GM18499 (cell line): ENCODE measurements at regions not wholly inside any gene's neighbourhood (a gene's known extent, or its start where the extent isn't known, plus 50 kb on each side); places are given as distances from the start of the nearest gene placed in this dataset.
"Not testable (repeated sequence)": the region's sequence is repeated elsewhere in the genome, so short reads cannot be mapped to it uniquely, and the experiment has no call there.

Source experiments
- ATAC-seq: cut with Tn5 transposase; IDR thresholded peaks from one replicate; pipeline ENCODE4 v1.9.1; 2021; ENCODE audit warnings: moderate number of reproducible peaks; ENCODE audit not compliant: insufficient read depth, unreplicated experiment

- ATAC-seq: no peak
Measured at GRCh38 chr2:192634557-192634956, 439.8 kb upstream of the TMEFF2 start.

- no peak for ATAC-seq
Measured at GRCh38 chr2:192628017-192628416, 433.3 kb upstream of the TMEFF2 start.

DNA sequence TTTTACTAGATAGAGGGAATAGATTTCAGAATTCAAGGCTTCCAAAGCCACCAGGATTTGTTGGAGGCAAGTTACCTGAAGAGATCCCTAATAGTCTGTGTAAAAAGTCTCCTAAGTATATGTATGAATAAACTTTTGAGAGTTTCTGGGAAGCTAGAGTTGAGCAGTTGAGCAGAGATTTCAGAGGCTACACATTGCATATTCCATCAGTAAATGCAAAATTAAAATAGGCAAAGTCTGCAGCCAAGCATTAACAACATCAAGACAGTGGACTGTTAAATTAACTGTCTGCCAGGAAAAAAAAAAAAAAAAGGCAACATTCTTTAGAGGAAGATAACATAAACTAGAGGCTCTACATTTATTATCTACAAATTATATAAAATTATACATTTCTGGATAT, 420.4 kb upstream of the TMEFF2 start:
- no peak for ATAC-seq

GRCh38 chr2:192604295-192604694, 409.6 kb upstream of the TMEFF2 start:
- ATAC-seq: no peak

GRCh38 chr2:192598649-192599048, 403.9 kb upstream of the TMEFF2 start:
- not testable (repeated sequence) for ATAC-seq

DNA sequence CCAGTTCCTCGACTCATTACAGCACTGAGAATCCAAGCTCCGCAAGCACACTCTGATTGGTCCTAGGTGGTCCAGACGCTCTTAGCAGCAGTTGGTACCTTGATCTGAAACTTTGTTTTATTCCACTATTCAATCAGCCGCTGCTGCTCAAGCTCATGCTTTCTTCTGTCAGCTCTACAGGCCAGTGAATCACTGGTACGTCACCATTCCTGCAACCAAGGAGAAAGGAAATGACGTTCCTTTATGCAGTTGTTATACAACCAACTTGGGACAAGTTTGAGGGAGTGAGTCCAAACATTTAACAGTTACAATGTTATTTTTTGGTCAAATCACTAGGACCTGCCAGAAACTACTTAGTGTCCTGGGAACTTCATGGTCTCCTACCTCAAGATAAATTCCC, 398.8 kb upstream of the TMEFF2 start:
- no peak for ATAC-seq

GRCh38 chr2:192591617-192592016, 396.9 kb upstream of the TMEFF2 start:
- ATAC-seq: no peak

DNA sequence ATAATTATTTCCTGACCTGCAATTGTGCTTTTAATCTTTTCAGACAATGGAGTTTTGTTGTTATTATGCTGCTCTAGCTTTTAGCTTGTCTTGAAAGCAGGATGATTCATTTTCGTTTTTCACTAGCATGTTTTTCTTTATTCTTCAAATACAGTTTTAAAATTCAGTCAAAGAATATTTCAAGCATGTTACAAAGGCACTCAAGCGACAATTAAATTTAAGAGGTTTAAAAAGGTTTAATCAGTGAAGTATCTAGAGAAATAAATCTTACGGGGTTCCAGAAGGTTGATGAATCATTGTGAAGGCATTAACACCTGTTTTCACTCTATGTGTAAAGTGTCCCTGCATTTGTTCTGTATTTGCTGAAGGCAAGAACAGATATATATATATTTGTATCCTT, 390.7 kb upstream of the TMEFF2 start:
- no peak for ATAC-seq

DNA sequence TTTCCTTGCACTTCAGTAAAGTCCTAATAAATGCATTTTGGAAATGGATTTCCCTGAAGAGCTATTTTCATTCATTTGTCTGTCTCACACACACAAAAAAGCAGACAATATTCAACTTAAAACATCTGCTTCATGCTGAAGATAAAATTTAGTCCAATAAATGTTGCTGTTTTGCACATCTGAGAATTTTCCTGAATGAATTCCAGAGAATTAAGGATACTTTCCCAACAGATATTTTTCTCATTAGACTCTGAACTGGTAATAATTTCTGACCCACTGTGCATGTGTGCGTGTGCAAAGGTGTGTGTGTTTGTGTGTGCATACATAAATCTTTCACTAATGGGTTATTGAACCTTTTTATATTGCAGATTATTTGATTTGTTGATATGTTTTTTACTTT, 390.2 kb upstream of the TMEFF2 start:
- ATAC-seq: no peak

DNA sequence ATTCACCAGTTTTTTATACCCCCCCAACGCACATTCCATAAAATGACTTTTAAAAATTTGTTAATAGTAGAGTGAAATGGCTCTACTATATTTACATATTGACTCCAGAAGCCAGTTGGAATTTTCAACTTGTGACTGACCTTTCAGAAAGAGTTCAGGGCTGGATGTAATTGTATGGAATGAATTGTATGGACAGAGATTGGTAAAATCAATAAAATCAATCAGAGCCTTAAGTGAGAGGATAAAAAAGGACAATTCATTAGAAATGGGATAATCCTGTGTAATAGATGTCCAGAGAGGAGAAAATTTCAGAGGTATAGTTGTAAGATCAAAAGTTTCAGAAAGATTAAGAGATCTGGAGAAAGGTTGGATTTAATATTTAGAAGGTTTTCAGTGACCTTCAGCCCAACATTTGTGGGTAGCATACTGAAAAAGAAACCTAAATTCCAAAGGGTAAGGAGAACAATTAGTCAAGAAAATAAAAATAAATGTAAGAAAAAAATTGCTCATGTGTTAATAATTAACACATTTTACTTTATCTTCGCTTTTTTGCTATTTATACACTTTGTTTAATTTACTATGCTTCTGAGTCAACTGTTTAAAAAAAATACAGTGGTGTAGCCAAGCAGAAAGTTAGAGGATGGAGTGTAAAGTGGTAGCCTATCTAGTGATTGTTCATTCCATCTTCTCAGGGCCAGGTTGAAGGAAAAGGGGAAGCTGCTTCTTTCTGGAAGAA, 385.4 kb upstream of the TMEFF2 start:
- ATAC-seq: no peak

DNA sequence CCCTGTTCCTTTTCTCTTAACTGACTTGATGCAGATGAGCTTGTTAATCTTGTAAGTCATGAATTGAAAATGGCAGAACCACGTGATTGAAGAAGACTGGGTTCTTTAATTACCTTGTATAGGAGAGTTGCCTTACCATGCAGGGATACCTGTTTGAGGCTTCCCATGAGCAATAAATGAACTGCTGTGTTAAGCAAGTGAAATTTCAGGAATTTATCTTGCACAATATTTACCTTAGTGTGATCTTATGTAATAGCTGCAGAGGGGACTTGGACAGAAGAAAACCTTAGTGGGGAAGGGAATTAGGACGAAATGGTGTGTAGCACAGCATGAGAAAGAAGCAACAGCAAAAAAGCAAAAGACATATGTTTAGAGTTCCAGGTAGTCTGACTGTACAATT, 384.0 kb upstream of the TMEFF2 start:
- ATAC-seq: no peak

DNA sequence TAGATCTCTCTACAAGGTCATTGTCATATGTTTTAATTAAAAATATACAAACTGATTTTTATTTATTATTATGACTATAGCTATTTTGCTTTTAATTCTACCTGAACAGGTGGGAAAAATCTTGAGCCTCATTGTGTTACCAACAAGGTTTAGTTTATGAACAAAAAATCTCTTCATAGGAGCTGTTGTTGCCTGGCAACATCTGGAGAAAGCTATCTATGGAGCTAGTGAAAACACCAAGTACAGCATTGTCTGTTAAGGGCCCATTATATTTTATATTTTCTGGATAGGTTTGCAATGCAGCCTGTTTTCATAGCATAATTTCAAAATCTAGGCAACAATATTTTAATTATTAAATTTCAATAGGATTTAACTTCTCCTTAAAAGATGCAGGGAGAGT, 383.0 kb upstream of the TMEFF2 start:
- no peak for ATAC-seq

DNA sequence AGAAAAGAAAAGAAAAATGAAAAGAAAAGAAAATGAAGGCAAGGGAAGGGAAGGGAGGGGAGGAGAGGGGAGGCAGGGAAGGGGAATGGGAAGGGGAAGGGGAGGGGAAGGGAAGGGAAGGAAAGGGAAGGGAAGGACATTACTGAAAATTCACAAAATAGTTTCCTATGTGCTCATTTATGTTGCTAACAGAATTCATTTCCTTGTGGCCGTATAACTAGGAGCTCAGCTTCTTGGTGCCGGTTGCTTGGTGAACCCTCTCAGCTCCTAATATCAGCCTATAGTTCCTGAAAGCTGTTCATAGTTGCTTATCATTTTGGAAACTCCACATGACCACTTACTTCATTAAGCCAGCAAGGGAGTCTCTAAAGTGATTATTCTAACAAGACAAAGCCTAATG, 379.8 kb upstream of the TMEFF2 start:
- no peak for ATAC-seq

GRCh38 chr2:192571636-192572035, 376.9 kb upstream of the TMEFF2 start:
- no peak for ATAC-seq

GRCh38 chr2:192570788-192571187, 376.1 kb upstream of the TMEFF2 start:
- no peak for ATAC-seq

GRCh38 chr2:192566863-192567262, 372.1 kb upstream of the TMEFF2 start:
- ATAC-seq: no peak

- ATAC-seq: no peak
Measured at GRCh38 chr2:192560326-192560725, 365.6 kb upstream of the TMEFF2 start.

- no peak for ATAC-seq
Measured at GRCh38 chr2:192559587-192559986, 364.9 kb upstream of the TMEFF2 start.

- no peak for ATAC-seq
Measured at GRCh38 chr2:192558637-192559036, 363.9 kb upstream of the TMEFF2 start.

DNA sequence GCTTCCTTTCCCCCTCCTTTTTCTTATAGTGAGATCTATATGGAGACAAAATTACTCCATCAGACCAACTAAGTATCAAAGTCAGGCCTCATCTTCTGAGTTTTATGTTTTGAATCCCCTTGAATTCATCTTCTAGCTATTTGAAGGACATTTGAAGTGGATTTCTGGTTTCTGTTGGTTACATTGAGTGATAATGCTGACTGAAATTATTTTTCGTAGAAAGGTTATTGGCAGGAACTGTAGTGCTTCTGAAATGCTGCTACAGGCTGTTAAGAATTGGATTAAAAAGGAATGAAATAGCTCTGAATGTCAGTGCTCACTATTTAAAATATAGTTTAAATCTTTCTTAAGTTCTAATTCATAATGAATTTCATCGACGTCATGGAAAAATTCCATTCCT, 361.0 kb upstream of the TMEFF2 start:
- no peak for ATAC-seq

- ATAC-seq: no peak
Measured at GRCh38 chr2:192551760-192552159, 357.0 kb upstream of the TMEFF2 start.

DNA sequence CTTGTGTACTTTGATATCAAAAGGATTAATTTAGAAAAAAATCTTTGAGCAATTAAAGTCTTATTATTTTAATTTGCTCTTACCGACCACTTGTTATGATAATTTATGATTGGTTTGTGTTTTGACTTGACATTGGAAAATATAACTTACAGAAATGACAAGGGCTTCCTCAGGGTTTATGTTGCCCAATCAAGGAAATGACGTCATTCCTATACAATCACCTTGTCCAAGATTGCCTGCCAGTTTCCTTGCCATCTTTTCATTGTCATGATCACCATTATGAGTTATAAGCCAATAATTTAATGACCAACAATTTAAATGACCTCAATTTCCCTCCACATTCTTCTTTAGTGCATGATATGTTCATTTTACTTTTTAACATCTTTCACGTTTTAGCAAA, 351.8 kb upstream of the TMEFF2 start:
- ATAC-seq: no peak
